Glomerular visceral epithelial cell (primary cell): ENCODE measurements at regions not wholly inside any gene's neighbourhood (a gene's known extent, or its start where the extent isn't known, plus 50 kb on each side); places are given as distances from the start of the nearest gene placed in this dataset.
"Not testable (repeated sequence)": the region's sequence is repeated elsewhere in the genome, so short reads cannot be mapped to it uniquely, and the experiment has no call there.

Experiments
- DNase-seq: peaks from one replicate; pipeline ENCODE4 v3.0.0-alpha.2; 2016; ENCODE audit errors: extremely low spot score

DNA sequence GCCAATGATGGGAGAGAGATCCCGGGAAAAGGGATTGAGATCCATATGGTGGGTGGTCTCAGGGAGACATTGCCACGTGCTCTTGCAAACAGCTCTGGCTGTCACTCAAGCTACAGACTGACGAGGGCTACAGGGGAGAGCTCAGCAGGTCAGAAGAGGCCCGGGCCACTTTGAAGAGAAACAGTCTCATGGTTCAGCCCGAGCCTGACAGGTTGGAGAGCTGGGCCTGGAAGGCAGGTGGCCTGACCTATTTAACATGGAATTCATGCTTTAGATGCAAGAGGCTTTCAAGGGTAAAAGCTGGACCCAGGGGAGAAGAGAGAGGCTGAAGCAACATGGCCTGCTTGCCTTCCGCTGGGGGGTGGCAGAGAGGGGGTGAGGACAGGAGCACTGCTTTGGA lies 81.0 kb upstream of the BRD7 start:
- no peak for DNase-seq

DNA sequence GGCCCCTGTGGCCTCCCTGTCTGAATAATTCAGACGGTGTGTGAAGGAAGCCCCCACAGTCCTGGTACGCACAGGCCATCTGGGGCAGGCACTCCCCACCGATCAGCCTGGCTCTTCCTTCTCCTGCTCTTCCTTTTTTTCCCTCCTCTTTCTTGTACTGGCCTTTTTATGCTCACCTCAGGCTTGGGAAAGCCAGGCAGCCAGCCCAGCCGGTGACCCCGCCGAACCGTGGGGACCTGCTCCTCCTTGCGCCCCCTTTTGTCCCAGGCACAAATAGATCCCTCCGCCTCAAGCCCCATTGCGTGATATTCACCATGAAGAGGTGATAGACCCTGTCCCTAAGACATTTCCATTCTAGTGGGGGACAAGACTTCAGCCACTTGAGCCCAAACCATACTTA lies 80.2 kb upstream of the BRD7 start:
- DNase-seq = no peak

DNA sequence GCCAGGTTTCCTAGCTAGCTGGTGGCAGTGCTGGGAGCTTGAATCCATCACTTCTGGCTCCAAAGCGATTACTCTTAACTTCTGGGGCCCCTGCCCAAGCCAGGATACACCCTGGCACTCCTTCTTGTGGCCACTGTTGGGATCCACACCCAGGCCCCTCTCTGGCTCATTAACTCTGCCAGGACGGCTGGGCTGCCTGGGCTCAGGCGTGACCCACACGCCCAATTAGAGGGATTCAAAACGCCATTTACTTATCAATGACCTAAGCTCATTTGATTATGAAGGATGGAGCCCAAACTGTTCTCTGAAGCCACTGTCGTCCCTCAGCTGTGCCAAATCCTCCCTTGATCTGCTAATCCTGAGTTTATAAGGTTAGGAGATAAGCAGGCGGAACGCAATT lies 79.7 kb upstream of the BRD7 start:
- no peak for DNase-seq

DNA sequence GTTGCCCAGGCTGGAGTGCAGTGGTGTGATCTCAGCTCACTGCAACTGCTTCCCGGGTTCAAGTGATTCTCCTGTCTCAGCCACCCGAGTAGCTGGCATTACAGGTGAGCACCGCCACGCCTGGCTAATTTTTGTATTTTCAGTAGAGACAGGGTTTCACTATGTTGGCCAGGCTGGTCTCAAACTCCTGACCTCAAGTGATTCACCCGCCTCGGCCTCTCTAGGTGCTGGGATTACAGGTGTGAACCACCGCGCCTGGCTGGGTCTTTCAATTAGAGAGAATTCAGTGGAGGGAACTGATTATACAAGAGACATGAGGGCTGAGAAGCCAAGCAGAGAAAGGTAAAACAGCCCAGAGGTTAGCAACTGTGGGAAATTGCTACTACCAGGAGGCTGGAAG lies 78.6 kb upstream of the BRD7 start:
- not testable (repeated sequence) for DNase-seq

DNA sequence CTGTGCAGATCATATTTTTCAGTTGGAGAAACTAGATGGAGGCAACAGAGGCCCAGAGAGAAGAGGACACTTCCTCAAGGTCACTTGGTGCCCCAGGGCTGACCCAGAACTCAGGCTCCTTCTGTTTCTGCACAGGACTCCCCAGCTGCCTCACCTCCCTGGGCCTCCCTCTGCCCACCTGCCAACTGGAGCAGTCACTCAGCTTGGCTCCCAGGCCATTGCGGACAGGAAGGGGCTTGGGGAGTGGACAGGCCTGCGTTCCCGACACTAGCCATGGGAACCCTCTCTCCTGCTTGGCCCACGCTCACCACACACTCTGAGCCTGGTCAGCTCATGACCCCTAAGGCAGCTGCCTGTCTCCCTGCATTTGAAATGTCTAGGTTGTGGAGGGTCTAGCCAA lies 78.1 kb upstream of the BRD7 start:
- no peak for DNase-seq

DNA sequence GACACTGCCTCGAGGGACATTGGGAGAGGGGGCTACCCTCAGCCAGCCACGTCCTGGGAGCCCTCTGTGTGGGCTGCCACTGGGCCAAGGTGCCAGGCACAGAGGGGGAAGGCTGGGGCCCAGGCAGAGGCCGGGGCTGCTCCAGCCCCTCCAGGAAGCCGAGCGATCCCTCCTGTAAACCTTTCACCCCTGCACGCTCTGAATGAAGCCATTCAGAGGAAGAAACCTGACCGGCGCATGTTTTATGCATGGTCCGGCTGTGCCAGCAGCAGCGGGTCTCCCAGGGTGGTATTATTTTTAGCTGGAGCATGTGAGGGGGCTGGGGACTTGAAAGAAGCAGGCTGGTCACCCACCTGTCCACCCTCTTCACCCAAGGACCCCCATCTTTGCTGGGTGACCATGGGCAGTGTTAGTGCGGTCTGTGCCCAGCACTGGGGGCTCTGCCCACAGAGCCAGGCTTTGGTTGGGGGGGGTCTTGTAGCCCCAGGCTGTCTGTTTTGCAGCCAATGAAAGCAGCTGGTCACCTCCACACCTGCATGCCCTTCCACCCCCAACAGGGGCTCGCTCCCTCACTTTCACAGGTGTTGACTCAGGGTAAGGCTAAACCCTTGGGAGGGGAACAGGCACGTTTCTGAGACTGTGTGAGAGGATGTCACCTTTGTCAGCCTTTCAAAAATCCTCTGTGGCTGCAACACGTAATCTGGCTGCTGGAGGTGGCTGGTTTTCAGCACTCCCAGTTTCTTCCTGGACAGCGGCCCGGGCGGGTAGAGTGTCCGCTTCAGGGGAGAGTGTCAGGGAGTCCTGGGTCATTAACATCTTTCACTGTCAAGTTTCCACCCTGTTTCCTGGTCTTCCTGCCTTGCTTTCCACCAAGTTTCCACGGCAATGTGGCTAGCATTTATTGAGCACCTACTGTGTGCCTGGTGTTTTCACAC lies 77.1 kb upstream of the BRD7 start:
- no peak for DNase-seq

DNA sequence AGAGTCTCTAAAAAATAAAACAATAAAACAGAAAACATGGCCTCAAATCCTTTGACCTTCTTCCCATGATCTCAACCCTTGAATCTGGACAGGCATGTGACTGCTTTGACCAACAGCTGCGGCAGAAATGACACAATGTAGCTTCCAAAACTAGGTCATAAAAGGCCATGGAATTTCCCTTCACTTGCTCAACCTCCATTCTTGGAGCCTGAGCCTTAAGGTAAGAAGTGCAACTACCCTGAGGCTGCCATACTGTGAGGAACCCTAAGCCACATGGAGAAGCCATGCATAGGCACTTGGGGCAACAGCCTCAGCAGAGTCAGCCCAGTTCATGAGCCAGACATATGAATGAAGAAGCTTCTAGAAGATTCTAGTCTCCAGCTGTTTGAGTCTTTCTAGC lies 75.7 kb upstream of the BRD7 start:
- no peak for DNase-seq

DNA sequence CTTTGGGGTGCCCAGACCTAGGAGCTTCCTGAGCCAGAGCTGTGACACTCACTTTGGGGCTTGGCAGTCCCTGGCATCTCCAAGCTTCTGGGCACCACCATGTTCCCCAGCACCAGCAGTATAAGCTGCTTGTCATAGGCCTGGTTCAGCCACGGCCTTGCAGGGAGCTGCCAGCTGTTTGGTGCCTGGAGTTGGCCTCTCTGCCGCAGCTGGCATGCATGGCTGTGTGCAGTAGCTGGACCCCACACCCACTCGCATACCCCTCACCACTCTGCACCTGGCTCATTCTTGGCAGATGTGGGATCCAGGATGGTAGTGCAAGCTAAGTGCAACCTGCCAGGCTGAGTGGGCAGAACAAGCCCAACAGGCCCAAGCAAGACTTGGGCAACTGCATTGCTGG lies 73.4 kb upstream of the BRD7 start:
- DNase-seq = no peak

DNA sequence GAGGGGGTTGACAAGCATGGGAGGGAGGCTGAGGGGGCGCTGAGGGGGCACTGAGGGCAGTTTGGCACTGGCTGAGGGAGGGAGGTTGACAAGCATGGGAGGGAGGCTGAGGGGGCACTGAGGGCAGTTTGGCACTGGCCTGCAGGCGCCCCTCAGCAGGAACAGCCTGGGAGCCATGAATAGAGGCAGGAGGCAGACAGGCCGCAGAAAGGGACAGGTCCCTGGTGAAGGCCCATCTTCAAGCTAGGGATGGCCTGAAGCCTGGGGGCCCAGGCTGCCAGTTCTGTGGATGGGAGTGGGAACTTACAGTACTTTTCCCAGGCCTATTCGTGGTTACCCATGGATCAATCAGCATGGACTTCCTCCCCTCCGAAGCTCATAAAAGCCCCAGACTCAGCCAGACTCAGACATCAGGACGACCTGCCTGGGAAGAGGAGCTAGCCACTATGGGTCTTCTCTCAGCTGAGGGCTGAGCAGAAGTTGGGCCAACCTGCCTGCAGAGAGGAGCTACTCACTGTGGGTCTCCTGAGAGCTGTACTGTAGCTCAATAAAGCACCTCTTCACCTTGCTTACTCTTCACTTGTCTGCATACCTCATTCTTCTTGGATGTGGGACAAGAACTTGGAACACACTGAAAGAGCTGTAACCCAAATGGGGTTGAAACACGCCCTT lies 72.8 kb upstream of the BRD7 start:
- no peak for DNase-seq

DNA sequence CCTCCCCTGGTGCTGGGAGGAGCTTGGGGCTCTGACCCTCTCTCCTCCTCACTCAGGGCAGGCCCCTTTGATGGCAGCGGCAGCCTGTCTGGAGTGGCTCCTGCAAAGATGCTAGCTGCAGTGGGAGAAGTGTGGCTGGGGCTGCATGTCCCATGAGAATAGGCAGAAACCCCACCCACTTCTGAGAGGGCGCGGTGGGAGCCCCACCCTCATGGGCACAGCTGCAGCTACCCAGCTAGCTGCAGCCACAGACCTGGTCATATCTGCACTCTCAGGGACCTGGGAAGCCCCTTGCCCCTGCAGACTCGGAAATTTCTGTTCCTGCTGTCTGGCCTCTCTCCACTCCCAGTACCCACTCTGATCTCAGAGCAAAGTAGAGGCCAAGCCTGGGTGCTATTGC lies 72.2 kb upstream of the BRD7 start:
- no peak for DNase-seq

DNA sequence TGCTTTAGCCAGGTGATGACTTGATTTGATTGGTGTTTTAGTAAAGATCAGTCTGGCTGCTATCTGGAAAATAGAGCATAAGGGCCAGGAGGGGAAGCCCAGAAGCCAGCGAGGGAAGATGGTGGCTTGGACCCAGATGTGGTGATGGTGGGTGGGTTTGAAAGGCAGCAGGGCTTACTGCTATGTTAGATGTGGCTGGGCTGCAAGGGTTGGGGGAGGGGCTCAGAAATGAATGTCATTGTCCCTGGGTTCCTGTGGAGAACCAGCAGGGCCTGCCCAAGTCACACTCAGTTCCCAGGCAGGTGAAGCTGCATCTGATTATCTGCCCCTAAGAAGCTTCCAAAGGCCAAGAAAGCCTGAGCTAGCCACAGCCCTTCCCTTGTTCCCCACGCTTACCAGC lies 71.7 kb upstream of the BRD7 start:
- no peak for DNase-seq

DNA sequence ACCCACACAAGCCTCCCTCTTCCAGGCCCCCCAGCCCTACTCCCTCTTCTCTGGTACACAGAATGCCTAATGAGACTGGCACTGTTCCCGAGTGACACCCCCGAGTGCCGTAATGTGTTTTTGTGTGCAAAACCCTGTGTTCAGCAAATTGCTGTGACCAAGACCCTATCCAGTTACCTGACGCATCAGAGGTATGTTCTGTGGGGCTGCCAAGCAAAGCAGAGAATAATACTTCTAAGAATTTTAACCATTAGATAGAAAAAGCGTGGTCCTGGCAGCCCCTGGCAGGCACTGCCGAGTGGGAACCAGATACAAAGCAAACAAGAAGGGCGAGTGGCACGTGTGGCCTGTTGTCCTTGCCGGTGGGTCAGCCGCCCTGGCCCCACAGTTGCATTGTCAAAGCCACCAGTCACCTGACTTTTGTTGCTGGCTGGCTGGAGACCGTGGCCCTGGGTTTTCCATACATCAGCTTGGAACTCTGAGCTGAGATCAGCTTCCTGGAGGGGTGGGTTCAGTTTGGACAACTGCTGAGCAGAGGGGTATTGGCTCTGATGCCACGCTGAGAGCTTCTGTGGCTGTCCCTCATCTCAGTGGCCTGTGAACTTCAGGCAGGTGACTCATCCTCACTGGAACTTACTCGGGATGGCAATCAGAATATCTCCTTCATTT lies 69.1 kb upstream of the BRD7 start:
- DNase-seq = no peak

DNA sequence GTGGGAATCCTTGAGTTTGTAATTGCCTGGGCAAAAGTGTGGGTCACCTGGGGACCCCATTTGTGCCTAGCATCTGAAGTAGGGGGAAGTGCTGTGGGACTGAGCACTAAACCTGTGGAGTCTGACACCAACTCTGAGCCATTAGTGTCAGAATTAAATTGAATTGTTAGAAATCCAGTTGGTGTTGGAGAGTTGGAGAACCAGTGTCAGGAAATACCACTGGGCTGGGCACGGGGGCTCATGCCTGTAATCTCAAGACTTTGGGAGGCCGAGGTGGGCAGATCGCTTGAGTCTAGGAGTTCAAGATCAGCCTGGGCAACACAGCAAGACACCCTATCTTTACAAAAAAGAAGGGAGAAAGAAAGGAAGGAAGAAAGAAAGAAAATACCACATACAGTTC lies 67.5 kb upstream of the BRD7 start:
- no peak for DNase-seq

DNA sequence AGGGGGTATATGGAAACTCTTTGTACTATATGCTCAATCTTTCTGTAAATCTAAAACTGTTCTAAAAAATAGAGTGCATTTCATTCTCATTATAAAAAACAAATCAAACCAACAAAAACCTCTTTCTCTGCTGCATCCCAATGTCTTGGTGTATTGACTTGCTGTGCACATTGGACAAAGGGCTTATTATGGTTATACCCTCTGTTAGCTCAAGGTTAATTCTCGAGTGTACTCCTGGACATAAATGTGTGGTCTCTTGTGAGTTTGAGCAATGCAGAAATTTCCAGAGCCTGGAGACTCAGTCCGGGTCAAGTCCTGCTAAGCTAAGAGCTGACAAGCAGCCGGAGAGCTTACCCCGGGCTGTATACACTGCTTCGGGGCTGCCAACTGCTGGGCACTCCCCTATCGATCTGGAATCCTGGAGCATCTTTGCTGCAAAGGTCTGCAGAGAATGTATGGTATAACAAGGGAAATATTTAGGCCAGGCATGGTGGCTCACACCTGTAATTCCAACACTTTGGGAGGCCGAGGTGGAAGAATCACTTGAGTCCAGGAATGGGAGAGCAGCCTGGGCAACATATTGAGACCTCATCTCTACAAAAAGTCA lies 66.2 kb upstream of the BRD7 start:
- no peak for DNase-seq

DNA sequence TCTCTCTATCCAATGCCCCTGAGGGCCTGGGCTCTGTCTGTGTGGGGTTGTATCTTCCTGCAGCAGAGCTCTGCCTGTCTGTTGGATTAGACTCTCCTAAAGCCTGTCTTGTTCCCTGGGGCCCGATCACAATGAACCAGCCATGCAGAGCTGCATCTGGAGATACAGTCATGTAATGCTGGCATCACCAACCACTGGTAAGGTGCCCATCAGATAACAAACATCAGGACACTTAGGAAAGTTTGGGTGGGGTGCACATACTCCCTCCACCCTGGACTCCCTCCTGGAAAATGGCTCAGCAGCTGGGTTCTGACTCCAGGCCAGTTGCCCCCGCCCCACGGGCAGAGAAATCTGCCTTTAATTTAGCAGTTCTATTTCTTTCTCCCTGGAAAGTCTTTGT lies 61.3 kb upstream of the BRD7 start:
- DNase-seq = no peak

DNA sequence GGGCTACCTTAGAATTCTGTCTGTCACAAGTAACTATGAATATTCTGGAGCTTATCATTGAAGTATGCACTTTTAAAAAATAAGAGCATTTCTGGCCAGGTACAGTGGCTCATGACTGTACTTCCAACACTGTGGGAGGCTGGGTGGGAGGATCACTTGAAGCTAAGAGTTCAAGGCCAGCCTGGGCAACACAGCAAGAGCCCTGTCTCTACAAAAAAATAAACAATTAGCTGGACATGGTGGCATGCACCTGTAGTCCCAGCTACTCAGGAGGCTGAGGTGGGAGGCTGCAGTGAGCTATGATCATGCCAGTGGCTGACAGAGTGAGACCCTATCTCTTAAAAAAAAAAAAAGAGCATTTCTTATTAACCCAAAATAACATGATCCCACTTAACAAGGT lies 60.0 kb upstream of the BRD7 start:
- DNase-seq = no peak

DNA sequence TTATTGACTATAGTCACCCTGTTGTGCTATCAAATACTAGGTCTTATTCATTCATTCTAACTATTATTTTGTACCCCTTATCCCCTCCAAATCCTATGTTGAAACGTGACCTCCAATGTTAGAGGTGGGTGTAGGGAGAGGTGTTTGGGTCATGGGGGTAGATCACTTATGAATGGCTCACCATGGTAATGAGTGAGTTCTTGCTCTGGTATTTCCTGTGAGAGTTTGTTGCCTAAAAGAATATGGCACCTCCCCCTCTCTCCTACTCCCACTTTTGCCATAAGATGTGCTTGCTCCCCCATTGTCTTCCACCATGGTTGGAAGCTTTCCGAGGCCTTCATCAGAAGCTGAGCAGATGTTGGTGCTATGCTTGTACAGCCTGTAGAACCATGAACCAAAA lies 59.3 kb upstream of the BRD7 start:
- DNase-seq = no peak

DNA sequence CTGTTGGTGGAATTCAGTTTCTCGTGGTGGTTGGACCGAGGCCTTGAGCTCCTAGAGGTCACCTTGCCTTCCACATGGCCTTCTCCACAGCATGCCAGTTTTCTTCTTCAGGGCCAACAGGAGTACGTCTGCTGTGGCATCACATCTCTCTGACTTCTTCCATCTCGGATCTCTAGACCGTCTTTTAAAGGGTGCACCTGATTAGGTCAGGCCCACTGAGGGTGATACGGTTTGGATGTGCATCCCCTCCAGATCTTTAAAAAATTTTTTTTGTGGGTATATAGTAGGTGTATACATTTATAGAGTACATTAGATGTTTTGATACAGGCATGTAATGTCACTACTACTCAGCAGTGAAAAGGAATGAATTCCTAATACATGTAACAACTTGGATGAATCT lies 58.3 kb upstream of the BRD7 start:
- DNase-seq = no peak

DNA sequence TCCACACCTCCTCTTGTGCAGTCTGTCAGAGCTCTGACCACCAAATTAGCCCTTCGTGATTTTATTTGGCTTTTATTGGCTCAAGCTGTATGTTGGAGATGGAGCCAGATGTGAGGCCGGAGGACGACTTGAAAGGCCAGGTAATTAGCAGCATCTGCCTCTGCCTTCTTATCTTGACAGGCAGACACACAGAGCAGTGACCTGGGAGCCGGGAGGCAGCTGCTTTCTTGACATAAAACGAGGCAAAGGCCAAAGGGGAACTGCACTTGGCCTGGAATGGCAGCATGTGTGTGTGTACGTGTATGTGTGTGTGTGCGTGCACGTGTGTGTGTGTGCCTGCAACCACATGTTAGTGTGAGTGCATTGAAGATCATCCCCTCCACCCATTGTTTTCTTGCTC lies 56.9 kb upstream of the BRD7 start:
- DNase-seq = no peak

DNA sequence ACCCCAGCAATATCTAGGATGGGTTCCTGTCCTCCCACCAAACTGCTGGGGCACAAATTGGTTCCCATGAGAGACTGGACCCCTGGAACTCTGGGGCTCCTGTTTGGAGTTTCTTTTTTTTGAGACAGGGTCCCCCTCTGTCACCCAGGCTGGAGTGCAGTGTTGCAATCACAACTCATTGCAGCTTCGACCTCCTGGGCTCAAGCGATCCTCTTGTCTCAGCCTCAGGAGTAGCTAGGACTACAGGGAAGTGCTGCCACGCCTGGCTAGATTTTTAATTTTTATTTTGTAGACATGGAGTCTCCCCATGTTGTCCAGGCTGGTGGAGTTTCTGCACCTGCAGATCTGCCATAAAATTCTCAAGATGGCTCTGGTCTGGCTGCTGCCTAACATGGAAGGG lies 56.3 kb upstream of the BRD7 start:
- no peak for DNase-seq

DNA sequence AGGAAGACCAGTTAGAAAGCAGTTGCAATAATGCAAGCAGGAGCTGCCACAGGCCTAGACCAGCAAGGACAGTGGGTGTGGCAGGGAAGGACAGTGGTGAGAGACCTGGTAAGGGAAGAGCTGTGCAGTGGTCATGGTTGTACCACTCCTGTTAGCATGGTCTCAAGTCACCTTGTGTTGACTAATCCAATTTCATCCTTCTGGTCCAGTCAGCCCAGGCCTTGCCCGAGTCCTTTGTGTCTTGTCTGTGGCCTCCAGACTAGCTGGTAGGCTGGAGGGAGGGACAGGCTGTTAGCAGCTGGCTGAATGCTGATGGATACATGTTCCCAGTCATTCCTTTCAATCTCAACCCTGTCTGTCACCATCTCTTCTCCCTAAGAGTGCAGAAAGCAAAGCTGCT lies 54.1 kb upstream of the BRD7 start:
- DNase-seq = no peak

DNA sequence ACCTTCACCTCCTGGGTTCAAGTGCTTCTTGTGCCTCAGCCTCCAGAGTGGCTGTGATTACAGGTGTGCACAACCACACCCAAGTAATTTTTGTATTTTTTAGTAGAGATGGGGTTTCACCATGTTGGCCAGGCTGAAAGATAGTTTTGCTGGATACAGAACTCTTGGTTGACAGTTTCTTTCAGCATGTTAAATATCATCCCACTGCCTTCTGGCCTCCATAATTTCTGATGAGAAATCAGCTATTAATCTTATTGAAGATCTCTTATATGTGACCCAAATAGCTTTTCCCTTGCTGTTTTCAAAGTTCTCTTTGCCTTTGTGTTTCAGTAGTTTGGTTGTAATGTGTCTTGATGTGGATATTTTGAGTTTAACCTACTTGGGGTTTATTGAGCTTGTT lies 50.3 kb upstream of the BRD7 start:
- DNase-seq = no peak
